Loucy (cell line): ENCODE measurements at regions not wholly inside any gene's neighbourhood (a gene's known extent, or its start where the extent isn't known, plus 50 kb on each side); places are given as distances from the start of the nearest gene placed in this dataset.

Source experiments
- EZH2phosphoT487 ChIP-seq: fragments of 200-600 bp; IDR thresholded peaks from 2 replicates; pipeline ENCODE4 v1.6.1; 2018; ENCODE audit warnings: antibody characterized with exemption, mild to moderate bottlenecking, moderate library complexity, borderline replicate concordance
- TF ChIP-seq, protein P1 (sequence below): fragments of 200-600 bp; sonication (generic); conservative IDR thresholded peaks from 2 replicates; pipeline ENCODE4 v1.5.1; 2014; ENCODE audit warnings: mild to moderate bottlenecking, antibody characterized with exemption, low read length

DNA sequence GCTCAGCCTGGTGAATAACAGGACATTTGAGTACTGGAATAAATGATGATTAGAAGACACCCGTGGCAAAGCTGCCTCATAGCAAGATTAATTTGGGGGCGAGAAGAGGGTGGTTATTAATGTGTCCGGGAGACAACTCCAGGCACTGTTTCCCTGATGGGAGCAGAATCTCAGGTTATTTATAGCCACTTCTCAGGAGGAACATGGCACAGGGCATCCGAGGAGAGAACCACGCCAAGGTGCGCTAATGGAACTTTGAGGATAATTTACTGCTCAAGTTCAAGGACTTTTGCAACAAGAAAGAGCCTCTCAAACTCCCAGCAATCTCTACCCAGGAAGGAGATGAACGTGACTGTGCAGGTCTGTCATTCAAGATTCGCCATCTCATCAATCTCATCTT, 362.5 kb upstream of the ERCC4 start:
- TF ChIP-seq, protein P1, sequence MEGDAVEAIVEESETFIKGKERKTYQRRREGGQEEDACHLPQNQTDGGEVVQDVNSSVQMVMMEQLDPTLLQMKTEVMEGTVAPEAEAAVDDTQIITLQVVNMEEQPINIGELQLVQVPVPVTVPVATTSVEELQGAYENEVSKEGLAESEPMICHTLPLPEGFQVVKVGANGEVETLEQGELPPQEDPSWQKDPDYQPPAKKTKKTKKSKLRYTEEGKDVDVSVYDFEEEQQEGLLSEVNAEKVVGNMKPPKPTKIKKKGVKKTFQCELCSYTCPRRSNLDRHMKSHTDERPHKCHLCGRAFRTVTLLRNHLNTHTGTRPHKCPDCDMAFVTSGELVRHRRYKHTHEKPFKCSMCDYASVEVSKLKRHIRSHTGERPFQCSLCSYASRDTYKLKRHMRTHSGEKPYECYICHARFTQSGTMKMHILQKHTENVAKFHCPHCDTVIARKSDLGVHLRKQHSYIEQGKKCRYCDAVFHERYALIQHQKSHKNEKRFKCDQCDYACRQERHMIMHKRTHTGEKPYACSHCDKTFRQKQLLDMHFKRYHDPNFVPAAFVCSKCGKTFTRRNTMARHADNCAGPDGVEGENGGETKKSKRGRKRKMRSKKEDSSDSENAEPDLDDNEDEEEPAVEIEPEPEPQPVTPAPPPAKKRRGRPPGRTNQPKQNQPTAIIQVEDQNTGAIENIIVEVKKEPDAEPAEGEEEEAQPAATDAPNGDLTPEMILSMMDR: no peak
- TF ChIP-seq EZH2phosphoT487: no peak
